ENCODE measurements at regions not wholly inside any gene's neighbourhood (a gene's known extent, or its start where the extent isn't known, plus 50 kb on each side); places are given as distances from the start of the nearest gene placed in this dataset.

DNA sequence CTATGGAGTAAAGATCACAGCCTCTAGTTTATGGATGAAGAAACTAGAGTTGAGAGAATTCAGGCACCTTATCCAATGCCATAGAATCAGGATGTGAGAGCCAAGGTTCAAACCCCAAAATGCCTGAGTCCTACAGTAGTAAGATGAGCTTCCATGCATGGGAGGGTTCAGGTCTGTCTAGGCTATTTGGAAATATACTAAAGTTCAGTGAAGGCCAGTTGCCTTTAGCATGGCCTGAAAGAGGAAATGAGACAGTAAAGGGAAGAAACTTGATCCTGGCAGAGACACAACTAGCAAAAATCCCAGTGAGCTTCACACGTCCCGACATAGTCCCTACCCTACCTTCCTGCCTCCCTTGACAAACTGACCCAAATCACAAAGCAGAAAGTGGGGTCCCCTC lies 317.0 kb downstream of the RASEF start:
- TF ChIP-seq, protein P1, sequence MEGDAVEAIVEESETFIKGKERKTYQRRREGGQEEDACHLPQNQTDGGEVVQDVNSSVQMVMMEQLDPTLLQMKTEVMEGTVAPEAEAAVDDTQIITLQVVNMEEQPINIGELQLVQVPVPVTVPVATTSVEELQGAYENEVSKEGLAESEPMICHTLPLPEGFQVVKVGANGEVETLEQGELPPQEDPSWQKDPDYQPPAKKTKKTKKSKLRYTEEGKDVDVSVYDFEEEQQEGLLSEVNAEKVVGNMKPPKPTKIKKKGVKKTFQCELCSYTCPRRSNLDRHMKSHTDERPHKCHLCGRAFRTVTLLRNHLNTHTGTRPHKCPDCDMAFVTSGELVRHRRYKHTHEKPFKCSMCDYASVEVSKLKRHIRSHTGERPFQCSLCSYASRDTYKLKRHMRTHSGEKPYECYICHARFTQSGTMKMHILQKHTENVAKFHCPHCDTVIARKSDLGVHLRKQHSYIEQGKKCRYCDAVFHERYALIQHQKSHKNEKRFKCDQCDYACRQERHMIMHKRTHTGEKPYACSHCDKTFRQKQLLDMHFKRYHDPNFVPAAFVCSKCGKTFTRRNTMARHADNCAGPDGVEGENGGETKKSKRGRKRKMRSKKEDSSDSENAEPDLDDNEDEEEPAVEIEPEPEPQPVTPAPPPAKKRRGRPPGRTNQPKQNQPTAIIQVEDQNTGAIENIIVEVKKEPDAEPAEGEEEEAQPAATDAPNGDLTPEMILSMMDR (IDR thresholded peaks at IDR 0.05; ENCODE audit: low read depth, low read length): no peak
- no peak for DNase-seq (ENCODE audit: low read depth, low spot score)
- no peak overlapping the region for H3K4me3 ChIP-seq (ENCODE audit: low read depth, low read length)
- in situ Hi-C loops (cut with HindIII; ENCODE audit: low sequenced_read_pairs): no loop called here

DNA sequence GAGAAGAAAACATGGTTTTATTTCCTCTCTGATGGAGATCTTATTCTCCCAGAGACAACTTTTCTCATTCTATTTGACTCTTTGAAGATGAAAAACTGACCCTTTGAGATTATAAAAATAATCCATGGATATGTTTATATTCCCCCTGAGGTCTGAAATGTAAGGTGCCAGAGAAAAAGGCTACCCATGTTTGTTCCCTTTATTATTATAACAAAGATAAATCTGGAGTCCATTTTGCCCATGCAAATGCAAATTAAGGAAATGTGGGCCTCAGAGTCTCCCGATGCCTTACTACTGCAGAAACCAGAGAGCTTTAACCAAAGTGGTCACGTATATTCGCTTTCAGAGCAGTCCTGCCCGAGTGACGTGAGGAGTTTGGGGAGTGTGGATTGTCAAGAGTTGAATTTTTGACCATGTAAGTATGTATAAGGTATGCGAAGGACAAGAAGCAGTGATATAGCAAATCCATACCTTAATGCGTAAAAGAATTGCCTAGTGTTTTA lies 312.5 kb downstream of the RASEF start:
- TF ChIP-seq, protein P1 (IDR thresholded peaks at IDR 0.05; ENCODE audit: low read depth, low read length): no peak
- in situ Hi-C loops (cut with HindIII; ENCODE audit: low sequenced_read_pairs): no loop called here
- no peak overlapping the region for H3K4me3 ChIP-seq (ENCODE audit: low read depth, low read length)

DNA sequence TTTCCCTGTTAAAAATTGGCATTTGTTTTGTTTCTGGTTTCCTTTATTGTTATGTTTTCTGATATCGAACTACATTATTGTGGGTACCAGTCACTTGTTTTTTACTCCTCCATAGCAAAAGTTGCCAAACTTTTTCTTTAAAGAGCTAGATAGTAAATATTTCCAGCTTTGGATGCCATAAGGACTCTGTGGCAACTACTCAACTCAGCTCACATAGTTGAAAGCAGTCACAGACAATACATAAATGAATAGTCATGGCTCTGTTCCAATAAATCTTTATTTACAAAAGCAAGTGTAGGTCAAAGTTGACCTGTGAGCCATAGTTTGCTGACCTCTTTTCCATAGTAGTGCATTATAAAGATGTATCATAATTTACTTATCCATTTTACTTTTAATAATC lies 305.0 kb downstream of the RASEF start:
- no peak overlapping the region for H3K4me3 ChIP-seq (ENCODE audit: low read depth, low read length)
- DNase-seq (ENCODE audit: low read depth, low spot score): no peak
- TF ChIP-seq, protein P1 (IDR thresholded peaks at IDR 0.05; ENCODE audit: low read depth, low read length): no peak
- in situ Hi-C loops (cut with HindIII; ENCODE audit: low sequenced_read_pairs): no loop called here

More for the DNA sequence above, 312.5 kb downstream of the RASEF start:
- DNase-seq (ENCODE audit: low read depth, low spot score): no peak

DNA sequence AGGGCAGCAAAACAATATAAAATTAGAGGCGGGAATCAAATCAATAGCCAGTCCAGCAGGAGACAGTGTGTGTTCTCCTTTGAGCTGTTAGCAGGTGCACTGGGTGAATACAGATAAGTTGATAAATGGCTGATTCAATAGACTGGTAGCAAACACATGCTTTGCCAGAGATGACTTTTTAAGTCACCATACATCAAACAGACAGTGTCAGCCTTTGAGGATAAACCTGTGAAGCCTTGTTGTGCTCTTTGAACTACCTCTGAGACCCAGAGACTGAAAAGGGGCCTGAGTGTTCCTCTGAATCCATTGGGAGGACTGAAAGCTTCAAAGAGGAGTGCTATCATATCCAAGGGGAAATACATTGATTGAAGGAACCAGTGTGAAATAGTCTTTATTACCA lies 301.9 kb downstream of the RASEF start:
- in situ Hi-C loops (cut with HindIII; ENCODE audit: low sequenced_read_pairs): no loop called here
- H3K4me3 ChIP-seq (ENCODE audit: low read depth, low read length): no peak overlapping the region
- TF ChIP-seq, protein P1 (IDR thresholded peaks at IDR 0.05; ENCODE audit: low read depth, low read length): no peak
- no peak for DNase-seq (ENCODE audit: low read depth, low spot score)

DNA sequence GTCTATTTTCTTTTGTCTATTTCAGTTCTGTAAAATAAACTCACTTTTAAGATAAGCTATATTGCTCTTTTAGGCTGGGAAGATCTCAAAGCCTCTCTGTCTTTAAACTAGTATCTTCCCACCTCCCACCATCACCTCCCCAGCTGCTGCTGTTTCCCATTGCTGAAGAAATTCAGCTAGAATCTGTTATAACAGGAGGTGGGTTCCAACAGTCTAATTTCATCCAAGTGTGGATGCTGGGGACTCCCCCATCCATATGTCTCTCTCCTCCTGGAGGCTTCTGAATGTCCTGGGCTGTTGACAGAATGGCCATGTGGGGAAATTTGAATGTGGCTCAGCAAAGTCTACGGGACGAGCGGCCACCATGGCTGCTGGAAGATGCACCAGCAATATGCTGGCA lies 301.0 kb downstream of the RASEF start:
- no peak overlapping the region for H3K4me3 ChIP-seq (ENCODE audit: low read depth, low read length)
- TF ChIP-seq, protein P1 (IDR thresholded peaks at IDR 0.05; ENCODE audit: low read depth, low read length): no peak
- DNase-seq (ENCODE audit: low read depth, low spot score): no peak
- in situ Hi-C loops (cut with HindIII; ENCODE audit: low sequenced_read_pairs): no loop called here

GRCh38 chr9:82763656-82764055 lies 299.3 kb downstream of the RASEF start:
- TF ChIP-seq, protein P1 (IDR thresholded peaks at IDR 0.05; ENCODE audit: low read depth, low read length): no peak
- no peak overlapping the region for H3K4me3 ChIP-seq (ENCODE audit: low read depth, low read length)
- in situ Hi-C loops (cut with HindIII; ENCODE audit: low sequenced_read_pairs): no loop called here
- no peak for DNase-seq (ENCODE audit: low read depth, low spot score)

Measured in astrocyte of the spinal cord (primary cell).